ENCODE measurements at regions not wholly inside any gene's neighbourhood (a gene's known extent, or its start where the extent isn't known, plus 50 kb on each side); places are given as distances from the start of the nearest gene placed in this dataset.

DNA sequence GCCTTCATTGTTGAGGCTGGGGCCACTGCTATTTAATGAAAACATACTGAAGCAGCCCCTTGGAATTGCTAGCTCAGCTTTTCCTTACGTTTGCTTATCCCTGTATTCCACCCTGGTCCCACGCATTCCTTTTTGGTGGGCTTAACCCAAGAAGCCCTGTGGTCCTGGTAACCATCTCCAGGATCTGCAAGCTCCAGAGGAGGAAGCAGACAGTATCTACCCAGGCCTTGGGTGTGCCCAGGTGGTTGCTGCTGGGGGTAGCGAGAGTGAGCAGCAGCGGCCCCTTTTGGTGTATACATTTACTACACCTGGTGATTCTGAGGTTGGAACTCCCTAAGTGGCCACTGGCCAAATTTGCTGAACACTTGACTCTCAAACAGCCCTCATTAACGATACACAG, 97.7 kb downstream of the CBLN1 start:
- TF ChIP-seq, protein P1, sequence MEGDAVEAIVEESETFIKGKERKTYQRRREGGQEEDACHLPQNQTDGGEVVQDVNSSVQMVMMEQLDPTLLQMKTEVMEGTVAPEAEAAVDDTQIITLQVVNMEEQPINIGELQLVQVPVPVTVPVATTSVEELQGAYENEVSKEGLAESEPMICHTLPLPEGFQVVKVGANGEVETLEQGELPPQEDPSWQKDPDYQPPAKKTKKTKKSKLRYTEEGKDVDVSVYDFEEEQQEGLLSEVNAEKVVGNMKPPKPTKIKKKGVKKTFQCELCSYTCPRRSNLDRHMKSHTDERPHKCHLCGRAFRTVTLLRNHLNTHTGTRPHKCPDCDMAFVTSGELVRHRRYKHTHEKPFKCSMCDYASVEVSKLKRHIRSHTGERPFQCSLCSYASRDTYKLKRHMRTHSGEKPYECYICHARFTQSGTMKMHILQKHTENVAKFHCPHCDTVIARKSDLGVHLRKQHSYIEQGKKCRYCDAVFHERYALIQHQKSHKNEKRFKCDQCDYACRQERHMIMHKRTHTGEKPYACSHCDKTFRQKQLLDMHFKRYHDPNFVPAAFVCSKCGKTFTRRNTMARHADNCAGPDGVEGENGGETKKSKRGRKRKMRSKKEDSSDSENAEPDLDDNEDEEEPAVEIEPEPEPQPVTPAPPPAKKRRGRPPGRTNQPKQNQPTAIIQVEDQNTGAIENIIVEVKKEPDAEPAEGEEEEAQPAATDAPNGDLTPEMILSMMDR (IDR thresholded peaks at IDR 0.05; ENCODE audit: low read length) = peak; percentile 49
- TF ChIP-seq EZH2phosphoT487 (IDR thresholded peaks at IDR 0.05; ENCODE audit: low read length) = no peak
- TF ChIP-seq EZH2 (optimal IDR thresholded peaks at IDR 0.05; ENCODE audit: low read depth, low read length) = no peak
- no peak overlapping the region for H2AFZ ChIP-seq (ENCODE audit: low read length)
- H3K4me1 ChIP-seq (ENCODE audit: low read length) = no peaks in the 10 kb centered on the region
- no peak overlapping the region for H3K4me2 ChIP-seq (ENCODE audit: low read depth, low read length)
- no peaks in the 10 kb centered on the region for H3K36me3 ChIP-seq (replicated peaks; ENCODE audit: insufficient read depth, low read length)
- H3K9me3 ChIP-seq (replicated peaks; ENCODE audit: insufficient read depth, low read length) = no peaks in the 10 kb centered on the region
- H3K9ac ChIP-seq (ENCODE audit: low read length) = no peak overlapping the region
- H3F3A ChIP-seq (ENCODE audit: insufficient read depth, low read length) = no peaks in the 10 kb centered on the region
- H3K27me3 ChIP-seq (replicated peaks; ENCODE audit: insufficient read depth, low read length) = no peaks in the 10 kb centered on the region
- H3K27ac ChIP-seq (ENCODE audit: low read length) = no peak overlapping the region
- no peaks in the 10 kb centered on the region for H3K79me2 ChIP-seq (ENCODE audit: low read length)
- DNase-seq = peak; percentile 33
- H3K9me2 ChIP-seq (replicated peaks; ENCODE audit: insufficient read depth, low read length) = no peaks in the 10 kb centered on the region
- no peak overlapping the region for H3K4me3 ChIP-seq (ENCODE audit: low read length)
- no peaks in the 10 kb centered on the region for H4K20me1 ChIP-seq (ENCODE audit: insufficient read depth, low read length)

DNA sequence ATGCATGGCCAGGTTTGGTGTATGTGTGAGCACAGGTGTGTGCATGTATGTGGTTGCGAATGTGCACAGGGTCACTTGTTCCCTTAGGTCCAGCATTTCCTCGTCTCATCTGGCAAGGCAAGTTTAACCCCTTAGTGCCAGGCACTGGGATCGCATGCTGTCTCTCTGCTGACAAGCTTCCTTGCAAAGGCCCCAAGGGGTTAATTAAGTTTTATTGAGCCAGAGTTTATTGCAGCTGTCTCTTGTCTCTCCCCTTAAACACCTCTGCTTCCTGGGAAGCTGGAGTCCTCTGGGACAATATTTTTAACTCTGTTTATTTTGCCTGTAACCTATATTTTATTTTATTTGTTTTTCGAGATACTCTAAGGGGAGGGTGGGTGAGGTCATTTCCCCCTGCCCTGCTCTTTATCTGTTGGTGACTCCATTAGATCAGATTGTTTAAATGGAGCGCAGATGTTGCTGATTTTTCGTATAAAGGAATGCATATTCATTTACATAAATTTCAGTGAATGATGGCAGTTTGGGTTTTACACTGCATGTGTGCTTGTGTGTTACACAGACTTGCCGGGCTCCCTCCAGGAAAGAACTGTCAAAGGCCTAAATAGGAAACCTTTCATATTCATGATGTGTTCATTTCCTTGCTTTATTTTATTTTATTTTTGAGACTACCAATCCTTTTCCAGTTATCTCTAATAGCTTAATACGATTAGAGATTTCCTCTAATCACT, 99.7 kb downstream of the CBLN1 start:
- Histone ChIP-seq H4K20me1 (ENCODE audit: insufficient read depth, low read length) (no peaks in the 10 kb centered on the region), H3K9me2 (replicated peaks; ENCODE audit: insufficient read depth, low read length) (no peaks in the 10 kb centered on the region), H3K36me3 (replicated peaks; ENCODE audit: insufficient read depth, low read length) (no peaks in the 10 kb centered on the region), H3K9ac (ENCODE audit: low read length) (no peak overlapping the region), H3K79me2 (ENCODE audit: low read length) (no peaks in the 10 kb centered on the region), H3K9me3 (replicated peaks; ENCODE audit: insufficient read depth, low read length) (no peaks in the 10 kb centered on the region), H2AFZ (ENCODE audit: low read length) (no peak overlapping the region), H3K27ac (ENCODE audit: low read length) (no peak overlapping the region), H3K4me3 (ENCODE audit: low read length) (no peak overlapping the region), H3F3A (ENCODE audit: insufficient read depth, low read length) (no peaks in the 10 kb centered on the region), H3K4me2 (ENCODE audit: low read depth, low read length) (no peak overlapping the region), H3K27me3 (replicated peaks; ENCODE audit: insufficient read depth, low read length) (no peaks in the 10 kb centered on the region), H3K4me1 (ENCODE audit: low read length) (no peaks in the 10 kb centered on the region)
- DNase-seq = no peak
- TF ChIP-seq, protein P1 (IDR thresholded peaks at IDR 0.05; ENCODE audit: low read length) = no peak
- TF ChIP-seq EZH2phosphoT487 (IDR thresholded peaks at IDR 0.05; ENCODE audit: low read length) (no peak), EZH2 (optimal IDR thresholded peaks at IDR 0.05; ENCODE audit: low read depth, low read length) (no peak)

DNA sequence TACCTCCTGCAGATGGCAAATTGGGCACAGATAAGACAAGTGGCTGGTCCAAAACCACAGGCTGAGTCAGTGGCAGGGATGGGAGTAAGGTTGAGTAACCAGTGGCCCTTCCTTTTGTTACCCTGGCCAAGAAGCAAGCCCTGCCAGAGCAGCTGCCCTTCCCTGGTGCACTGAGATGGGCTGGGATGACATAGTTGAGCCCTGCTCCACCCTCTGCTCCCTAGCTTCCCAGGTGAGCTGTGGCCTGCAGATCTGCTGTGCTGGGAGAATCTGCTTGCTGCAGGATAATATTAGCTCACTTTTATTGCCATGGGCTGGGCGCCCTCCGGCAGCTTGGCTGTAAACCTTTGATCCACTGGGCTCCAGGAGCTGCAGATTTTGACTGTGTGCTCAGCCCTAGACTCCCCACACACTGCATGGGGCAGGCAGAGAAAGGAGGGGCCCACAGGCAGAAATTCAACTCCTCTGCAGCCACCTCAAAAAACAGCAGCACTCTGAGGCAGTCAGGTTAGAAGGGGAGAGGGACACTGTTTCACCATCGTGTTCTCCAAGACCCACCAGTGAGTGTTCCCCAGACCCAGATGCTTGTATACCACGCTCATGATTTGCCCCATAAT, 101.8 kb downstream of the CBLN1 start:
- Histone ChIP-seq H3K4me3 (ENCODE audit: low read length) (no peak overlapping the region), H2AFZ (ENCODE audit: low read length) (no peak overlapping the region)
- TF ChIP-seq, protein P1 (IDR thresholded peaks at IDR 0.05; ENCODE audit: low read length) = no peak
- TF ChIP-seq EZH2 (optimal IDR thresholded peaks at IDR 0.05; ENCODE audit: low read depth, low read length) (no peak), EZH2phosphoT487 (IDR thresholded peaks at IDR 0.05; ENCODE audit: low read length) (no peak)

More for the DNA sequence above, 101.8 kb downstream of the CBLN1 start:
- H3K9me3 ChIP-seq (replicated peaks; ENCODE audit: insufficient read depth, low read length) = no peaks in the 10 kb centered on the region
- no peak overlapping the region for H3K4me2 ChIP-seq (ENCODE audit: low read depth, low read length)
- no peak for DNase-seq
- no peaks in the 10 kb centered on the region for H3K9me2 ChIP-seq (replicated peaks; ENCODE audit: insufficient read depth, low read length)
- H3K4me1 ChIP-seq (ENCODE audit: low read length) = no peaks in the 10 kb centered on the region
- H3K36me3 ChIP-seq (replicated peaks; ENCODE audit: insufficient read depth, low read length) = no peaks in the 10 kb centered on the region
- no peaks in the 10 kb centered on the region for H3F3A ChIP-seq (ENCODE audit: insufficient read depth, low read length)
- H4K20me1 ChIP-seq (ENCODE audit: insufficient read depth, low read length) = no peaks in the 10 kb centered on the region
- no peaks in the 10 kb centered on the region for H3K27me3 ChIP-seq (replicated peaks; ENCODE audit: insufficient read depth, low read length)
- no peak overlapping the region for H3K27ac ChIP-seq (ENCODE audit: low read length)
- no peaks in the 10 kb centered on the region for H3K79me2 ChIP-seq (ENCODE audit: low read length)
- no peak overlapping the region for H3K9ac ChIP-seq (ENCODE audit: low read length)
